Ecto neural progenitor cell (in vitro differentiated cells): ENCODE measurements at regions not wholly inside any gene's neighbourhood (a gene's known extent, or its start where the extent isn't known, plus 50 kb on each side); places are given as distances from the start of the nearest gene placed in this dataset.
"Not testable (repeated sequence)": the region's sequence is repeated elsewhere in the genome, so short reads cannot be mapped to it uniquely, and the experiment has no call there.

Source experiments
- DNase-seq: peaks from one replicate; pipeline ENCODE4 v3.0.0-alpha.2; 2018; ENCODE audit warnings: low spot score

DNA sequence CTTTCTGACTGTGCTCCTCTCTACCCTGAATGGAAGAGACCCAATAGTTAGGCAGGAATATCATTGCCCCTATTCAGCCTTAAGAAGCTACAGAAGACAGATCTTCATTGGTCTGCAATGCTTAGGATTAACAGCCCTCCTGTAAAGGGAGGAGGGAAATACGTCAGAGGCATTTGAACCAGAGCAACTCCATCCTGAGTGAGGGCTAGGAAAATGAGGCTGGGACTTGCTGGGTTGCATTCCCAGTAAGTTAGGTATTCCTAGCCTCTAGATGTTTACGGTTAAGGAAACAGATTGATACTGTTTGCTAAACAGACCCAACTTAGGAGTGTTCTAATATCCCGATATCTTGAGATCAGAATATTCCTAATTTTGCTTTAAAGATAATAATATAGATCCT, 63.5 kb downstream of the PCDH18 start:
- no peak for DNase-seq

DNA sequence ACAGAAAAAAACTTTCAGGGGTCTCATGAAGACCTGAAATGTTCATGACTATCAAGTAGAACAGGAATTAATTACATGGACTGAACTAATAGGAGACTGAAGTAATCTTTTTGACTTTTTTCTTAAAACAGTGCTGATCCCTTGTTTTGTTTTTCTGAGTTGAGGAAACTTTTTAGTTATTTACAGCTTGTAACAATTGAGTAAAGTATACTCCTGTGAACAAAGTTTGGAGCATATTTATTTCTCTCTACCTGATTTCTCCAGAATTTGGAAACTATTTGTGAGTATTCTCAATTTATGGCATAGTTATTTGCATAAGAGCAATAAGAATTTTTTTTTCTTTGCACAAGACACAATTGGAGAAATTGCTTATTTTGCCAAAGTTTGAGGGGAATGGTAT, 64.8 kb downstream of the PCDH18 start:
- no peak for DNase-seq

DNA sequence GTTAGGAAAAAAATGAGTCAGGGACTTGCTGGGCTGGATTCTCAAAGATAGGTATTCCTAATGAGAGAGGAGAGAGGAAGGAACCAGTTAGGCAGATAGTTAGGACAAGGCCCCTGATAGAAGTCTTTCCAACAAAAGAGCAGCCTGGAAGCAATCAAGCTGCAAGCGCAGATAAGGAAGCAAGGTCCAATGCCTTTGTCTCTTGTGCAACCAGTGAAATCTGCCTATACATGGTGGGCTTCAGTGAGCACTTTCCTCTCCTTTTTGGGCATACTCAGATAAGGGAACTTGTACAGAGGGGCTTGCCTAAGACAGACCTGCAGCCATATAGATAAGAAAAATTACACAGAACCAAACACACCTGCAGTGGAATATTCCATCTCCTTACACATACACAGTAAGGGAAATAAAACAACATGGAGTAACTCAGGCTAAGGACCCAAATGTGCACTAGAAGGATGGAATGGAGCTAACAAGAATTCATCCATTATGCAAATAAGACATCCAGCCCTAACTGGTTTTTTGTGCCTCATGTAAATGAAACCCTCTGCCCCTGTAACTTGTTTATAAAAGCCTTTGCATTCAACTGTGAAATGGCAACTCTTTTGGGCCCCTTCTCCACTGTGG, 68.8 kb downstream of the PCDH18 start:
- no peak for DNase-seq

DNA sequence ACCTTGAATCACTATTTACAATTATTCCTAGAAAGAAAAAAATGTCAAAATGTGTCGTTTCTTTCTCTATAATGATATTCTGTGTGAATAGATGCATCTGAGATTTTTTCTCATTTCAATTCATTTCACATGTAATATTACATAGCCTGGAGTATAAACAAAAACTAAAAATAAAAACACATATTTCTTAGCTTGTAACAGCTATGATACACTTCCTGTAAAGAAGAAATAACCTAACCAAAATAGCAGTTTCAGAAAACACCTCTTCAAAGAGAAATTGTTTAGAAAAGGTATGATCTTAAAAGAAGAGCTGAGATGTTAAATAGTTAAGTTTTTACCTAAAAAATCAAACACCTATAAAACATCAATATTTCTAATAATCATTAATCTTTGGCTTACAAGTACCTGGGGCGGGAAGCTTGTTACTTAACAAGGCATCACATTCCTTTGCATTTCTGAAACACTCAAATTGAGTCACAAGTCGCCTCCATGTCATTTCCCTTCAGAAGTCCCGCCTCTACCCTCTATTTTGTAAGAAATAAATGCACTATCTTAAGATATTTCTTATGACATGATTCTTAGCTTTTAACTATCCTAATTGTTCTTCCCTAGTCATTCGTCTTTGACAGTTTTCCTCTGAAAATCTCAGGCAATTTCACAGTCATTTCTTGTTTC, 76.5 kb downstream of the PCDH18 start:
- no peak for DNase-seq

DNA sequence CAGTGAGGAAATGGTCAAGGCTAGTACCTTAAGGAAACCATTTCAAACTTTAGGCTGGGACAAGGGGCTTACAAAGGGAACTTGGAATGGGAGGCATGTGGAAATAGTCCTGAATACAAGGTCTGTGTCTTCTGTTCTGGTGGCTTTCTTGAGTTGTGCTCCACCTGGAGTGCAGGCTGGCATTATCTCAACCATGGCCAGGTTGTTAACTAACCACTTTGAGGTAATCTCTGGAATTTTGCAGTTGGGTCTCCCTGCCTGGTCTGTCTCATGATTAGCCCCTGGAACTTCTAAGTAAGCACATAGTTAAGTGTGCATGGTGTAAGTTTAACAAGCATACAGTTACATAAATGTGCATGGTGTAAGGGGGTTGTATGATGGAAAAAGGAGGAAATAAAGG, 77.5 kb downstream of the PCDH18 start:
- DNase-seq: no peak

DNA sequence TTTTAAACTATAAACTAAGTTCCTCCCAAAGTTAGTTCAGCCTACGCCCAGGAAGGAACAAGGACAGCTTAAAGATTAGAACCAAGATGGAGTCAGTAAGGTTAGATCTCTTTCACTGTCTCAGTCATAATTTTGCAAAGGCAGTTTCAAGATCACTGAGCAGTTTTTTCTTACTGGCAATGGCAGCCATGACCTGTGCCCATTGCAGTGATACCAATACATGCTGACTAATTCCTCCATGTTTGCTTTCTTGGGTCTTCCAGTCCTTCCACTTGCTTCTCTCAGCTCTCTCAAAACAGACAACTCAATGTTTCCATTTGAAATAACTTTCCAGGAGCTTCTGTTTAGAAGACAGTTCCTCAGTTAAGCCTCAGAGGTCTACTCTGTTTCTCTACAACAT, 79.5 kb downstream of the PCDH18 start:
- DNase-seq: no peak

DNA sequence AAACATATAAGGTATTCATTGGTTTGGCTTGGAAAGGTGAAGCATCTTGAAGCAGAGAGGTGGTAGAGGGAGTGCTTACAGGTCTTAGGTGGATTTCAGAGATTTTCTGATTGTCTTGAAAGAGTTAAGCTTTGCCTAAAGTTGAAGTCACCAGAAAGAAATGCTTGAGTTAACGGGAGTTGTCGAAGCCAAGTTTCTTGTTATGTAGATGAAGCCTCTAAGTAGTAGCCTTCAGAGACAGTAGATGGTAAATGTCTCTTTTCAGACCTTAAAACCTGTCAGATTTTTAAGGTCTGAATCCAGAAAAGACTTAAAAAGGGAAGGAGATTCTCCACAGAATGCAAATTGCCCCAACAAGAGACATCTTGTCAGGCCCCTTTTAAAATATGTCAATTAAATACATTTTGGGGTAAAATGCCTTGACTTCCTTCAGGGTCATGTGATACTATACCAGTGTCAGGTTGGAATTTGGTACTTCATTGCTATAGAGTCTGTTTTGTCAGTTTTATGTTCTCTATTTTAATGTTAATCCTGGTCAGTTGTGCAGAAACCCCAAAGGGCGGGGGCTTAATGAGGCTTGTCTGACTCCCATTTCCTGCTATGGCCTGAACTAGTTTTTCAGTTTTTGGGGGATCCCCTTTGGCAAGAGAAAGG, 81.0 kb downstream of the PCDH18 start:
- no peak for DNase-seq

DNA sequence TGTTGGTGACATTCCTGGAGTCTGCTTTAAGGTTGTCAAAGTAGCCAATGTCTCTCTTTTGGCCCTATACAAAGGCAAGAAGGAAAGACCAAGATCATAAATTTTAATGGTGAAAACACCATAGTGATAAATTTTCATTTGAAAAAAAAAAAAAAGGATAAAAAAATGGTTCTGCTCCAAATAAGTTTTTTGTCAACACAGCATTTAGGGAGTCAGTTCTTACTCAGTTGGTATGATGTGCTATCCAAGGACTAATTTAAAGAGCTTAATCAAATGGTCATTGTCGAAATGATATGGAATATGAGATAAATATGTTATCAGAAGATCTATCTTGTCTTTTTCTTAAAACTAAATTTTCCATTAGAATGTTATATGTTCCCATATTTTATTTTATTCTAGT, 83.9 kb downstream of the PCDH18 start:
- DNase-seq: no peak

DNA sequence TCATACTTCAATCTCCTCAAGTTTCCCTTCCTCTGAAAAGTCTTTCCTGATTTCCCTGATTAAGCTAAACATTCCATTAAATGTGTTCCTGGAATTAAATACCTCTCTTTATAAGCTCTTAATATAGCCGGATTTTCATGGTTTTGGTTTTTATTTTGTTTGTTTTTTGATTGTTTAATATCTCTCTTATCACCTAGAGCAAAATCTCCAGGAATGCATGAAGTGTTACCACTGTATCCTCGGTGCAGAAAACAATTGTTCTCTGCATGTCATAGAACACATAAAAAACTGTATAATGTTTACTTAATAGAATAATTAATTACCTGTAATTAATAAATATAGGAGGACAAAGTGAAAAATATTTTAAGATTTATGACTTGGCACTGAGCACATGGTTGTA, 86.2 kb downstream of the PCDH18 start:
- no peak for DNase-seq

DNA sequence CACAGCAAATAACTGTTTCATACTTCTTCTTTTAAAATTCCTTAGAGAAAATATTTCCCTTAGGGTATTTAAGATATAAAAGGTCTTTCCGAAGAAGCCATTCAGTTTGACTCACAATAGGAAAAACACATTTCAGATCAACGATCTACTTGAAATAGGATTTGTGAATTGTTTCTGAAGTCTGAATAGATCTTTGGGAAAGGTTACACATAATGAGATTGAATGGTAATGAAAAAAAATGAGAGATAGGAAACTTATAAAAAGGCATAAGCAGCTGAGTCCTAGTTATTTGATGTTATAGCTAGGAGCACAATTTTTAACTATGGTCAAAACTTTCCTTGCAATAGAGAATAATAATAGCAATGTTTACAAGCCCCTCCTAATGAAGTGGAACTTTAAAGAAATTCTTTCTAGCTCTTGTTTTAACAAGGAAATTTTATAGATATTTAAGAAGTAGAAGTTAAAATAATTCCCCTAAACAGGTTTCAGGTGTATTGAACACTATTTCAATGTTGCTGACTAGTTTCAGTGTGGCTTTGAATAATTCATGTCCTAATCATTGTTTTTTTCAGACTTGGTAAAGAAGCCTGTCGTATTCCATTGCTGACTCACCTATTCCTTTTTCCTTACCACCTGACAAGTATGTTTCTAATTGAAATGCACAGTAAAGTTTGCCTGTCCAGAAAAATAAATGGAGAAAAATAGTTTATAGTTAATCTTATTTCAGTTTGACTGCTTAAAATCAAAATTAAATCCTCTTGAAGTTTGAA, 89.1 kb downstream of the PCDH18 start:
- DNase-seq: no peak

DNA sequence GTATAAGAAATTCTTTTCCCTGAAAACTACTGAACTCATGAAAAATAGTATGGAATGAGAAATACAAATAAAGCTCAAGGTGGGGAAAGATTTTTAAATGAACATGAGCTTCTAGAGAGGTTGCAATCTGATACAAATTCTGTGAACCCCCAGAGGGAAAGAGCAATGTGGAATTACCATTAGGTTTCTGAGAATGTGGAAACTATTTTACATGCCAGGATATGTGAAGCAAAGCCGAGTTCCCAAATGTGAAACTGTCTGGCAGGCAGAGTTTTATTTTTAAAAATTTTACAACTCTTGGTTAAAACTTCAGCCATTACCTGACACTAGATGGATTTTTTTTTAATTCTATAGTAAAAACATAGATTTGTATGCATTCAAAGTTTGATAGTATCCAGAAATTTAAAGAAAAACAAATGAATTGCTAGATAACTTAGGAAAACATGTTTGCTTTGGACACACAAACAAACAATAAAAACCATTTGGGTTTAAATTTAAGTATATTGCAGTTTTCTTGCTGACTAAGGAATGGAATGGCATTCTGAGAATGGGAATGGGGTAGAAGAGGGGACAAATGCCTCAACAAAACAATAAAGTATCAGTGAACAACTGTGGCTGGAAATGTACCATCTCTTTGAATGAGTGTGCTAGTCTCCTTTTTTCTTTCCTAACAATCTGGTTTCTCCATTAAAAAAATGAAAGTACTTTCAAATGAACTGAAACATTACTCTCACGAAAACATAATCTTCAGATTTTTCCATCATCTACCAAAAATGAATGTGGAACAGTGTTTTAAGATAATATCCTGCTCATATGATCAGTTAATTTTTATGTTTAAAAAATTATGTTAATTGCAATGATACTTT, 99.6 kb downstream of the PCDH18 start:
- no peak for DNase-seq

DNA sequence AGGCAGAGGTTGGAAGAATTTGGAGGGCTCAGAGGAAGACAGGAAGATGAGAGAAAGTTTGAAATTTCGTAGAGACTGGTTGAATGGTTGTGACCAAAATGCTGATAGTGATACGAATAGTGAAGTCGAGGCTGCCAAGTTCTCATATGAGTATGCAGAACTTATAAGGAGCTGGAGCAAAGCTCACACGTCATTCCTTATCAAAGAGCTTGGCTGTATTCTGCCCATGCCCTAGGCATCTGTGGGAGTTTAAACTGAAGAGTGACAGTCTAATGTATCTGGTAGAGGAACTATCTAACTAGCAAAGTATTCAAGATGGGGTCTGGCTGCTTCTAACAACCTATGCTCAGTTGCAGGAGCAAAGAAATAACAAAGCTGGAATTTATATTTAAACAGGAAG, 102.1 kb downstream of the PCDH18 start:
- DNase-seq: no peak

DNA sequence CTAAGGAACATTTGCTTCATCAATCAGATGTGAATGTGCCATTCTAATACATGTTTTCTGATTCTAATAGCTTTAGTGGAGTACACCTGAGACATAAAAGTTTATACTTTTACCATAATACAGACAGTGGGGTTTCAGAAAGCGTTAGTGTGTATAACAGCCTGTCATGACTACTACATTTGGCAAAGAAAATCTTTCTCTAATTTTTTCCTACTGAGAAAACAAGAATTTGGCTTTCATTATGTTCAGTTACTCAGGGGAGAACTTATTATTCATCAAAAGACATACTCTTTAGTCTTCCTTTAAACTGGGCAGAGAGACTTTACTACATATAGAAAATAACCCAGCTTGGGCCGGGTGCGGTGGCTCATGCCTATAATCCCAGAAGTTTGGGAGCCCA, 104.9 kb downstream of the PCDH18 start:
- no peak for DNase-seq

DNA sequence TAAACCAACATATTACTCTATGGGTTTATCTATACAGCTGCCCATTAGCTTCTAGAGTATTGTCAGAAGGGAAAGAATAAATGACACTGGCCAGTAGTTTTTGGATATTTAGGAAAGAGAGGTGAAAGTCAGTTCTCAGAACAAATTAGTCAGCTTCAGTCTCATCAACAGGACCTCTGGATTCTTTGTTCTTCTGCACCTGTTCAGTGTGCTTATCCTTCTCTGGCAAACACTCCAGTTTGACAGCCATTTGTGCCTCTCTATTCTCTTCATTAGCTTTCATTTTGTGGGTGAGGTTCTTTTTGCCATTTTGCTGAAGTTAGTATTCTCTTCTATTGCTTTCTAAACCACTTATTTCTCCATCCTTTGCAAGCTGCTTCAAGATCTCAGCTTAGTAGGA, 107.0 kb downstream of the PCDH18 start:
- no peak for DNase-seq

DNA sequence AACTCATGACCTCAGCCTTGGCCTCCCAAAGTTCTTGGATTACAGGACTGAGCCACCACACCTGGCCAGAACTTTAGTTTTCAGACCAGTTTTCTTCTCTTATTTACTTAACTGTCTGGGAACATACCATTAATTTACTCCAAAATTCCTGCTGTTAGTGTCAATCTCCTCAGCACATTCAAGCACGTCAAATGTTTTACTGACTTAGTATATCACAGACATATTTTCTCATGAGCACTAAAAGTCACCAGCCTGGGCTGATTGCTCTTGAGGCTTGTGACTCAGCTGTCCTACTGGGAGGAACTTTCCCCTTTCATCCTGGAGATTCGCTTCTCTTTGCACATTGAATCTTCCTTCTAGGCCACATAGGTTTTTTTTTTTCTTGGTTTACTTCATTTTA, 109.6 kb downstream of the PCDH18 start:
- DNase-seq: no peak

DNA sequence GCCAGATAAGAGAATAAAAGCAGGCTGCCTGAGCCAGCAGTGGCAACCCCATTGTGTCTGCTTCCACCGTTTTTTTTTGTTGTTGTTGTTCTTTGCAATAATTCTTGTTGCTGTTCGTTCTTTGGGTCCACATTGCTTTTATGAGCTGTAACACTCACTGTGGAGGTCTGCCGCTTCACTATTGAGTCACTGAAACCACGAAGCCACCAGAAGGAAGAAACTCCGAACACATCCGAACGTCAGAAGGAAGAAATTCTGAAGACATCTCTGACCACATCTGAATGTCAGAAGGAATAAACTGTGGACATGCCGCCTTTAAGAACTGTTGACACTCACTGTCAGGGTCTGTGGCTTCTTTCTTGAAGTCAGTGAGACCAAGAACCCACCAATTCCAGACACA, 110.5 kb downstream of the PCDH18 start:
- no peak for DNase-seq

DNA sequence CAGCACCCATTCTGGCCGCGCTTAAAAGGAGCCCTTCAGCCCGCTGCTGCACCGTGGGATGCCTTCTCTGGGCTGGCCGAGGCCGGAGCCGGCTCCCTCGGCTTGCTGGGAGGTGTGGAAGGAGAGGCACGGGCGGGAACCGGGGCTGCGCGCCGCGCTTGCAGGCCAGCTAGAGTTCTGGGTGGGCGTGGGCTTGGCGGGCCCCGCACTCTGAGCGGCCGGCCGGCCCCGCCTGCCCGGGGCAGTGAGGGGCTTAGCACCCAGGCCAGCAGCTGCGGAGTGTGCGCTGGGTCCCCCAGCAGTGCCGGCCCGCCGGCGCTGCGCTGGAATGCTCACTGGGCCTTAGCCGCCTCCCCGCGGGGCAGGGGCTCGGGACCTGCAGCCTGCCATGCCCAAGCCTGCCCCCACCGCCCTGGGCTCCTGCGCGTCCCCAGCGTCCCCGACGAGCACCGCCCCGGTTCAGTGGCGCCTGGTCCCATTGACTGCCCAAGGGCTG, 111.3 kb downstream of the PCDH18 start:
- peak; percentile 56 for DNase-seq

DNA sequence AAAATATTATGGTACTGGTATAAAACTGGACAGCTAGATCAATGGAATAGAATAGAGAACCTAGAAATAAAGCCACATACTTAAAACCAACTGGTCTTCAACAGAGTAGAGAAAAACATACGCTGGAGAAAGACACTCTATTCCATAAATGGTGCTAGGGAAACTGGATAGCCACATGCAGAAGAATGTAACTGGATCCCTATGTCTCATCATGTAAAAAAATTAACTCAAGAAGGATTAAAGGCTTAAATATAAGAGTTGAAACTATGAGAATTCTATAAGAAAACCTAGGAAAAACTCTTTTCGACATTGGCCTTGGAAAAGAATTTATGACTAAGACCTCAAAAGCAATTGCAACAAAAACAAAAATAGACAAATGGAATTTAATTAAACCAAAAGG, 114.6 kb downstream of the PCDH18 start:
- no peak for DNase-seq

DNA sequence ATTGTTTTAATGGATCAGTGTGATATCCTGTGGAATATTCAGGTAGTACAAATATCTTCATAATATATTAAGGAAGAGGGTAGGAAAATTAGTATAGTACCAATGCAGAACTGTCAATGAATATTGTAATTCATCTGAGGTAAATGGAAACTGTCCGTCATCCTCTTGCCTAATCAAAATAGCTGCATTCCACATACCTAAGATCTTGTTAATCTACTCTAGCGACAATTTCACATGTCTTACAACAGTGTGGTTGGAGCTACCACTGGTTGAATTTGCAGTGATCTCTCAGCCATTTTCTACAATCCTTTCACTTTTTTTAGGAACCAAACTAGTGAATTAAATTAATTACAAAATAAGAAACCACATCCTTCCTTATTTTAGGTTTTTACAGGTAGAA, 117.5 kb downstream of the PCDH18 start:
- no peak for DNase-seq

DNA sequence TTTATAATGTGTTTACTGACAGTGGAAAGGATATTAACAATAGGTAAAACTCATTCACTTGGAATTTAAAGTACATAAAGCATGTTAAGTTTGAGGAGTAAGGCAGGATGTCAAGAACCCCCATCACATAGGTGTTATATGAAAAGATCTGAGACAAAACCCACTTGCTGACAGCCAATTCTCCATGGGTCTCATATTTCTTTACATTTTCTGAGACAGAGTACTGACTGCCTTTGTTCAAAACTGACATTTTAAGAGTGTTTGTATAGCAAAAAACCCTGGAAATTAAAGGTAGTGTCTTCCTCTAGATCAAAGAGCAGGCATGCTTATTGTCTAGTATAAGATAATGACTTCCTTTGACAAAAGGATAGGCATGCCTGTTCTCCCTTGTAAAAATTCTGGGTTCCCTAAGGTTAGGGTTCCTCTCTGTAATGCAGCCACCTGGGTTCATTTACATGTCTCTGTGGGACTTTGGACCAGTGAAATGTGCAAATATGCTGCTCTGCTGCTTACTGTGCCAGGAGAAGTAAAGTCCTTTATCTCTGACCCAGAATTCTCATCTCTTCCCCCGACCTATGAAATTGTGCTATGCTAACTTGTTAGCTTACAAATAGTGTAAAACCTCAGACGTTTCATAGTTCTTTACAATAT, 123.6 kb downstream of the PCDH18 start:
- DNase-seq: no peak

DNA sequence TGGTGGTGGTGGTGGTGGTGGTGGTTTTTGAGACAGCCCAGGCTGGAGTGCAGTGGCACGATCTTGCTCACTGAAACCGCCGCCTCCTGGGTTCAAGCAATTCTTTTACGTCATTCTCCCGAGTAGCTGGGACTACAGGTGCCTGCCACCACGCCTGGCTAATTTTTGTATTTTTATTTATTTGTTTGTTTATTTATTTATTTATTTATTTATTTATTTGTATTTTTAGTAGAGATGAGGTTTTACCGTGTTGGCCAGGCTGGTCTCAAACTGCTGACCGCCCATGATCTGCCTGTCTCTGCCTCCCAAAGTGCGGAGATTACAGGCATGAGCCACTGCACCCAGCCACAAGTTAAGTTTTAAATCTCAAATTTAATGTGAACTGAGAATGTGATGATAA, 126.5 kb downstream of the PCDH18 start:
- DNase-seq: not testable (repeated sequence)
